ENCODE measurements at regions not wholly inside any gene's neighbourhood (a gene's known extent, or its start where the extent isn't known, plus 50 kb on each side); places are given as distances from the start of the nearest gene placed in this dataset.
A peak's percentile ranks its signal among the peaks of the same experiment; 100 is the strongest.

DNA sequence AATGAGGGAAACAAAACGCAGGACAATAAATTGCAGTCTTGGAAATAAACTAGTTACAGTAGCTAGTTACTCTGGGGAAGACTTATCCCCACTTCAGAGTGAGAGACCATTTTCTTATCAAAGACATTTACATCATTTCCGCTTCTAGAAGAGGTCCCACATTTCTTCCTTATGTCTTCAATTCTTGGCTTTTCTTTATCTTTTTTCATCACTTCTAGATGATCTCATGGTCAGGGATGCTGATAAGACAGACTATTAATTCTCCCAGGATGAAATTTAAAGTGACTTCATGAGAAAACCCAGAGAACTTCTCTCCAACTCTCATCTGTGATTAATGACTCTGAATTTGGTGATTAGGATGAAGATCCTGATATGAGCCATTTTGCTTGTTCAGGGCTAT lies 229.1 kb downstream of the MTRR start:
- TF ChIP-seq, protein P1, sequence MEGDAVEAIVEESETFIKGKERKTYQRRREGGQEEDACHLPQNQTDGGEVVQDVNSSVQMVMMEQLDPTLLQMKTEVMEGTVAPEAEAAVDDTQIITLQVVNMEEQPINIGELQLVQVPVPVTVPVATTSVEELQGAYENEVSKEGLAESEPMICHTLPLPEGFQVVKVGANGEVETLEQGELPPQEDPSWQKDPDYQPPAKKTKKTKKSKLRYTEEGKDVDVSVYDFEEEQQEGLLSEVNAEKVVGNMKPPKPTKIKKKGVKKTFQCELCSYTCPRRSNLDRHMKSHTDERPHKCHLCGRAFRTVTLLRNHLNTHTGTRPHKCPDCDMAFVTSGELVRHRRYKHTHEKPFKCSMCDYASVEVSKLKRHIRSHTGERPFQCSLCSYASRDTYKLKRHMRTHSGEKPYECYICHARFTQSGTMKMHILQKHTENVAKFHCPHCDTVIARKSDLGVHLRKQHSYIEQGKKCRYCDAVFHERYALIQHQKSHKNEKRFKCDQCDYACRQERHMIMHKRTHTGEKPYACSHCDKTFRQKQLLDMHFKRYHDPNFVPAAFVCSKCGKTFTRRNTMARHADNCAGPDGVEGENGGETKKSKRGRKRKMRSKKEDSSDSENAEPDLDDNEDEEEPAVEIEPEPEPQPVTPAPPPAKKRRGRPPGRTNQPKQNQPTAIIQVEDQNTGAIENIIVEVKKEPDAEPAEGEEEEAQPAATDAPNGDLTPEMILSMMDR (IDR thresholded peaks at IDR 0.05; ENCODE audit: unreplicated experiment): no peak
- H3K27me3 Mint-ChIP-seq (ENCODE audit: low read depth): peaks cover 24% of the 10 kb centered on the region
- peaks cover 9% of the 10 kb centered on the region for H3K9me3 Mint-ChIP-seq
- no peaks in the 10 kb centered on the region for H3K36me3 Mint-ChIP-seq
- peak overlapping the region; percentile 8 for H3K27ac Mint-ChIP-seq
- peaks cover 6% of the 10 kb centered on the region for H3K4me1 Mint-ChIP-seq
- no peak for DNase-seq (ENCODE audit: low spot score in 2 of 2, unreplicated experiment in 2 of 2)
- no peak overlapping the region for H3K4me3 Mint-ChIP-seq

DNA sequence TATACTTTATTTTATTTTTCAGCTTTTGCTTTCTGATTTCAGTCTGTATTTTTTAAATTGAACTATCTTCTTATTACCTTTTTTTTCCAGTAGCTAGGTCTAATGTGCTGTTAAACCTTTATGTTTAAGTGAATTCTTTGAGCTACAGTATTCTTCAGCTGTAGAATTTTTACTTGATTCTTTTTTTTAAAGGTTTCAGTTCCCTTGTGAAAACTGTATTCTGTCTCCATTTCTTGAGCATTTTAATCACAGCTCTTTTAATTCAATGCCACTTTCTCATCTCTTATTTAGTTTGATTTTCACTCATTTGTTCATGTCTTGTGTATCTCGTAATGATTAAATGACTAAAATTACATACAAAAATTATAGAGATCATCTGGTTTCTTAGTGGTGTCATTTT lies 233.8 kb downstream of the MTRR start:
- Mint-ChIP-seq H3K9me3 (peaks cover 3% of the 10 kb centered on the region), H3K4me3 (no peak overlapping the region), H3K4me1 (peaks cover 6% of the 10 kb centered on the region), H3K36me3 (no peaks in the 10 kb centered on the region), H3K27ac (no peak overlapping the region), H3K27me3 (ENCODE audit: low read depth) (peaks cover 19% of the 10 kb centered on the region)
- TF ChIP-seq, protein P1 (IDR thresholded peaks at IDR 0.05; ENCODE audit: unreplicated experiment): no peak
- no peak for DNase-seq (ENCODE audit: low spot score in 2 of 2, unreplicated experiment in 2 of 2)

DNA sequence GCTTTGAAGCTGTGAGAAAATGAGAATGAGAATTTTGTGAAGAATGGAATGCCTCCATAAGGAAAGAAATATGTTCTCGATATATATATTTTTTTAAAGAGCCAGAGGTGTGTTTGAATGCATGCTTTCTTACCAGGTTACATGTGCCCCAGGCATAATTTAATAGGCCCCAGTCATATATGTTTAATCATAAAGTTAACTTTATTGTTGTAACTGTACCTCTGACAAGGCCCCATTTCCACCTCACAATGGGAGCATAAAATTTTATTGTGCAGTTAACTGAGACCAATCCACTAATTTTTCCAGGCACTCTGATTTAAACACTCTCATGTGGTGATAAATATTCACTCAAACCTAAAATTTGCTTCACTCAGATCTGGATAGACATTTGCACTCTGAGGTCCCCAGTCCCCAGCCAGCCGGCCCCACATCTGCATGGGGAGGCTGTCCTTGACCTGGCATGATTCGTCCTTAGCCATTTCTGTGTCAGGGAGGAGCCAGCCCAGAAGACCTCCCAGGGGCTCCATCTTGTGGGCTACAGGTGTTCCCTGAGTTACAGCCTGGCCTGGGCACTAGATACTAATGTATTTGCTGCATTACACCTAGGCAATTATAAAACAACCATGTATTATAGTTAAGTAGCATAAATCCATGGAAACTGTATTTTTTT lies 245.8 kb downstream of the MTRR start:
- H3K27me3 Mint-ChIP-seq (ENCODE audit: low read depth): peaks cover 15% of the 10 kb centered on the region
- H3K4me1 Mint-ChIP-seq: no peaks in the 10 kb centered on the region
- no peak overlapping the region for H3K27ac Mint-ChIP-seq
- TF ChIP-seq, protein P1 (IDR thresholded peaks at IDR 0.05; ENCODE audit: unreplicated experiment): no peak
- no peaks in the 10 kb centered on the region for H3K36me3 Mint-ChIP-seq
- DNase-seq (ENCODE audit: low spot score in 2 of 2, unreplicated experiment in 2 of 2): no peak
- H3K4me3 Mint-ChIP-seq: no peak overlapping the region
- no peaks in the 10 kb centered on the region for H3K9me3 Mint-ChIP-seq

DNA sequence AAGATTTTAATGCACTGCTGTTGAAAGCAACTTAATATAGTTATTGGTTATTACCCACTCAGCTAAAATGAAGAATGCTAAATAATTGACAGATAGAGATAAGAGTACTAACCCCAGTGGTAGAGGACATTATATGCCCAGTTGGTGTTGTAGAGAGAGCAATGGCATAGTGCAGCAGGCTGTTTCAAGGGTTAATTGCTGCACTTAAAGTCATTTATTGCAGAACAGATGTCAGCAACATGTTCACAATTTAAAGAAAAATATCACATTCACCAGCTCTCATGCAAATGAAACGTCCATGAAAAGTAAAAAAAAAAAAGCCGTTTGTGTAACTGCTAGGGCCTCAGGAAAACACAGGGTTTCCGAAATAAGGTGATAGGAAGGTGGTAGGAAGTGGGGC lies 254.6 kb downstream of the MTRR start:
- H3K4me1 Mint-ChIP-seq: no peaks in the 10 kb centered on the region
- no peak for DNase-seq (ENCODE audit: low spot score in 2 of 2, unreplicated experiment in 2 of 2)
- no peak overlapping the region for H3K4me3 Mint-ChIP-seq
- peaks cover 11% of the 10 kb centered on the region for H3K27me3 Mint-ChIP-seq (ENCODE audit: low read depth)
- H3K36me3 Mint-ChIP-seq: no peaks in the 10 kb centered on the region
- TF ChIP-seq, protein P1 (IDR thresholded peaks at IDR 0.05; ENCODE audit: unreplicated experiment): no peak
- H3K9me3 Mint-ChIP-seq: no peaks in the 10 kb centered on the region
- H3K27ac Mint-ChIP-seq: no peak overlapping the region

DNA sequence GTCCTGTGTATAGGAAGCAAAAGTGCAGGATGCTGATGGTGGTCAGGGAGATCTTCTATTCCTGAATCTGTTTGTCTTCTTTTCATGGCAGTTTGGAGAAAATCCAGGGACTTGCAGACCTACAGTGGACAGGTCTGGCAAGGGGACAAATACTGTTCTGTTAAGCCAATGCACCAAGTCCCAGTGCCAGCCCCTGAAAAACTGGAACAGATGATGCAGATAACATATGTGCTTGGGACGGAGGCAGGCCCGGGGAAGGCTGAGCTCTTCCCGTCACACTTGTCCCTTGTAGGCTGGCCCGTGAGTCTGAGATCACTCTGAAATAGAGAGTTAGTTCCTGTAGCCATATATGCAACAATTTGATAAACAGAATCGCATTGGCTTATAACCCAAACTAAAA lies 265.7 kb downstream of the MTRR start:
- no peaks in the 10 kb centered on the region for H3K36me3 Mint-ChIP-seq
- H3K27me3 Mint-ChIP-seq (ENCODE audit: low read depth): peaks cover 8% of the 10 kb centered on the region
- TF ChIP-seq, protein P1 (IDR thresholded peaks at IDR 0.05; ENCODE audit: unreplicated experiment): no peak
- H3K4me3 Mint-ChIP-seq: no peak overlapping the region
- no peaks in the 10 kb centered on the region for H3K4me1 Mint-ChIP-seq
- no peak for DNase-seq (ENCODE audit: low spot score in 2 of 2, unreplicated experiment in 2 of 2)
- no peaks in the 10 kb centered on the region for H3K9me3 Mint-ChIP-seq
- no peak overlapping the region for H3K27ac Mint-ChIP-seq

DNA sequence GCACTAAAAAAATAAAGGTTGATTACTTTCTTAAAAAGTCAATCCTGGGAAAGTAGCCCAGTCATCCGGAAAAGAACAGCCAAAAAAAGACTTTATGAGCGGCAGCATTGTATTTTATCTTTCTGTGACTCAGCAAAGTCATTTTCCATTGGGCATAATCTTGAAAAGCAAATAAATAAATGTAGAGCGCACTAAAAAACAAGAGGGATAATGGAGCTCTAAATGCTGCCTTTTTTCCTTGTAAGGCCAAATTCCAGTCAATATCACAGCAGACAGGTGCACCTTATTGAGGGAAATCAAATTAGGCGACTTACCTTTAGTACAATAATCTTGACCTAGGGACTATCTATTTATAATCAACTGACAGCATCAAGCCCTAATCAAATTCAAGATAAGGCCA lies 266.8 kb downstream of the MTRR start:
- Mint-ChIP-seq H3K4me3 (no peak overlapping the region), H3K4me1 (no peaks in the 10 kb centered on the region), H3K36me3 (no peaks in the 10 kb centered on the region), H3K9me3 (no peaks in the 10 kb centered on the region), H3K27me3 (ENCODE audit: low read depth) (peaks cover 7% of the 10 kb centered on the region), H3K27ac (no peak overlapping the region)
- TF ChIP-seq, protein P1 (IDR thresholded peaks at IDR 0.05; ENCODE audit: unreplicated experiment): no peak
- DNase-seq (ENCODE audit: low spot score in 2 of 2, unreplicated experiment in 2 of 2): no peak
